NB4 (cell line): ENCODE measurements at regions not wholly inside any gene's neighbourhood (a gene's known extent, or its start where the extent isn't known, plus 50 kb on each side); places are given as distances from the start of the nearest gene placed in this dataset.

ENCODE experiments used
- DNase-seq: peaks from one replicate; pipeline ENCODE4 v3.0.0; 2010; ENCODE audit warnings: low read depth
- H3K4me3 ChIP-seq: one replicate; pipeline ENCODE4 v1.5.1; 2011; ENCODE audit warnings: mild to moderate bottlenecking, low read depth, low read length, moderate library complexity
- CTCF ChIP-seq: IDR thresholded peaks from one replicate; pipeline ENCODE4 v1.5.1; 2012; ENCODE audit warnings: low read depth, low read length
- MAX ChIP-seq: IDR thresholded peaks from 2 replicates; pipeline ENCODE4 v1.6.1; 2011; ENCODE audit warnings: low read depth, low read length
- MYC ChIP-seq: IDR thresholded peaks from 2 replicates; pipeline ENCODE4 v1.6.1; 2011; ENCODE audit warnings: low read depth, low read length
- POLR2A ChIP-seq: IDR thresholded peaks from 2 replicates; pipeline ENCODE4 v1.6.1; 2011; ENCODE audit warnings: mild to moderate bottlenecking; ENCODE audit not compliant: insufficient read length; ENCODE audit errors: extremely low read depth

GRCh38 chr4:189771696-189772361 is 168.8 kb upstream of the FRG1 start:
- peak; percentile 95 for DNase-seq
- peak overlapping the region; percentile 7 for H3K4me3 ChIP-seq
- TF ChIP-seq MAX, result peak; percentile 28
- peak; percentile 59 for TF ChIP-seq MYC
- TF ChIP-seq POLR2A, result no peak

- DNase-seq, result peak; percentile 80
- H3K4me3 ChIP-seq, result no peak overlapping the region
Measured at GRCh38 chr4:189773909-189774308, 166.8 kb upstream of the FRG1 start.

GRCh38 chr4:189779281-189779980 is 161.2 kb upstream of the FRG1 start:
- H3K4me3 ChIP-seq, result no peak overlapping the region
- DNase-seq, result no peak
- TF ChIP-seq MAX (no peak), POLR2A (no peak), CTCF (no peak), MYC (no peak)

More at GRCh38 chr4:189773909-189774308, 166.8 kb upstream of the FRG1 start:
- TF ChIP-seq MAX (peak; percentile 48), MYC (no peak), CTCF (no peak)

GRCh38 chr4:189780391-189780790 is 160.3 kb upstream of the FRG1 start:
- no peak overlapping the region for H3K4me3 ChIP-seq
- DNase-seq, result no peak
- TF ChIP-seq CTCF, result no peak
- TF ChIP-seq MAX, result no peak
- TF ChIP-seq MYC, result no peak
- TF ChIP-seq POLR2A, result no peak

- no peak for TF ChIP-seq MAX
- TF ChIP-seq CTCF, result no peak
- TF ChIP-seq MYC, result no peak
- no peak for TF ChIP-seq POLR2A
- no peak for DNase-seq
- H3K4me3 ChIP-seq, result no peak overlapping the region
Measured at GRCh38 chr4:189784651-189785050, 156.0 kb upstream of the FRG1 start.

- TF ChIP-seq MYC (no peak), MAX (no peak), CTCF (no peak), POLR2A (no peak)
- DNase-seq, result no peak
- H3K4me3 ChIP-seq, result no peak overlapping the region
Measured at GRCh38 chr4:189785257-189785656, 155.4 kb upstream of the FRG1 start.
